Liver (tissue), 8 donors: ENCODE measurements at regions not wholly inside any gene's neighbourhood (a gene's known extent, or its start where the extent isn't known, plus 50 kb on each side); places are given as distances from the start of the nearest gene placed in this dataset.

ENCODE experiments used
- DNase-seq: peaks from one replicate; pipeline ENCODE4 v3.0.0-alpha.2; 2017; ENCODE audit warnings: low spot score
- H3K27ac ChIP-seq, 2 donors: one replicate each; pipeline ENCODE4 v1.7.0; 2013; ENCODE audit warnings: inconsistent platforms in 2 of 2, low read length in 2 of 2, control low read depth in 1 of 2, low read depth in 1 of 2, mild to moderate bottlenecking in 1 of 2
- H3K27me3 ChIP-seq, 4 donors: one replicate each; pipeline versions ENCODE4 v1.6.1 to v1.7.0; 2013; ENCODE audit warnings: low read length in 3 of 4, inconsistent platforms in 1 of 4, mild to moderate bottlenecking in 1 of 4, moderate library complexity in 1 of 4; ENCODE audit not compliant: control insufficient read depth in 4 of 4, insufficient read depth in 4 of 4
- H3K36me3 ChIP-seq, 4 donors: one replicate each; pipeline versions ENCODE4 v1.6.1 to v1.7.0; 2013; ENCODE audit warnings: low read length in 3 of 4, mild to moderate bottlenecking in 3 of 4, low read depth in 1 of 4, moderate library complexity in 1 of 4; ENCODE audit not compliant: control insufficient read depth in 4 of 4, insufficient read depth in 3 of 4
- H3K4me1 ChIP-seq, 4 donors: one replicate each; pipeline versions ENCODE4 v1.6.1 to v1.7.0; 2013; ENCODE audit warnings: low read length in 3 of 4, mild to moderate bottlenecking in 3 of 4, moderate library complexity in 1 of 4; ENCODE audit not compliant: control insufficient read depth in 4 of 4, insufficient read depth in 4 of 4
- H3K4me3 ChIP-seq, 3 donors: one replicate each; pipeline versions ENCODE4 v1.6.1 to v1.7.0; 2013; ENCODE audit warnings: low read length in 3 of 3, control low read depth in 1 of 3, low read depth in 1 of 3, mild to moderate bottlenecking in 1 of 3
- H3K9ac ChIP-seq, 2 donors: one replicate each; pipeline ENCODE4 v1.7.0; 2013; ENCODE audit warnings: low read length in 2 of 2, mild to moderate bottlenecking in 2 of 2, moderate library complexity in 2 of 2, control low read depth in 1 of 2, low read depth in 1 of 2
- H3K9me3 ChIP-seq, 4 donors: one replicate each; pipeline versions ENCODE4 v1.6.1 to v1.7.0; 2013; ENCODE audit warnings: low read length in 3 of 4; ENCODE audit not compliant: control insufficient read depth in 4 of 4
- EGR1 ChIP-seq, 2 donors: IDR thresholded peaks; 2 replicates each; pipeline ENCODE4 v1.6.1; 2016 to 2018; ENCODE audit warnings: antibody characterized with exemption in 2 of 2, low read depth in 2 of 2
- FOXA1 ChIP-seq: IDR thresholded peaks from 2 replicates; pipeline ENCODE4 v1.6.1; 2016; ENCODE audit warnings: antibody characterized with exemption
- FOXA2 ChIP-seq: IDR thresholded peaks from 2 replicates; pipeline ENCODE4 v1.6.1; 2016; ENCODE audit warnings: antibody characterized with exemption
- GABPA ChIP-seq, 2 donors: IDR thresholded peaks in 1 of 2; conservative IDR thresholded peaks in 1 of 2; 2 replicates each; pipeline ENCODE4 v1.6.1; 2016; ENCODE audit warnings: antibody characterized with exemption in 2 of 2, mild to moderate bottlenecking in 1 of 2, moderate library complexity in 1 of 2
- HNF4A ChIP-seq, 2 donors: conservative IDR thresholded peaks; 2 replicates each; pipeline ENCODE4 v1.6.1; 2016; ENCODE audit warnings: antibody characterized with exemption in 2 of 2, mild to moderate bottlenecking in 2 of 2
- HNF4G ChIP-seq: IDR thresholded peaks from 2 replicates; pipeline ENCODE4 v1.6.1; 2016; ENCODE audit warnings: antibody characterized with exemption
- JUND ChIP-seq, 2 donors: IDR thresholded peaks; 2 replicates each; pipeline ENCODE4 v1.6.1; 2016; ENCODE audit warnings: antibody characterized with exemption in 2 of 2
- NR2F2 ChIP-seq: IDR thresholded peaks from 2 replicates; pipeline ENCODE4 v1.6.1; 2016; ENCODE audit warnings: antibody characterized with exemption
- RAD21 ChIP-seq, 2 donors: IDR thresholded peaks; 2 replicates each; pipeline ENCODE4 v1.6.1; 2016; ENCODE audit warnings: antibody characterized with exemption in 2 of 2, mild to moderate bottlenecking in 2 of 2
- RXRA ChIP-seq, 2 donors: IDR thresholded peaks; 2 replicates each; pipeline ENCODE4 v1.6.1; 2017 to 2018; ENCODE audit warnings: antibody characterized with exemption in 2 of 2, mild to moderate bottlenecking in 1 of 2
- SP1 ChIP-seq: IDR thresholded peaks from 2 replicates; pipeline ENCODE4 v1.6.1; 2018; ENCODE audit warnings: antibody characterized with exemption, mild to moderate bottlenecking
- TAF1 ChIP-seq: conservative IDR thresholded peaks from 2 replicates; pipeline ENCODE4 v1.6.1; 2016; ENCODE audit warnings: antibody characterized with exemption, mild to moderate bottlenecking
- YY1 ChIP-seq: IDR thresholded peaks from 2 replicates; pipeline ENCODE4 v1.6.1; 2016; ENCODE audit warnings: antibody characterized with exemption, mild to moderate bottlenecking
- ZBTB33 ChIP-seq: IDR thresholded peaks from 2 replicates; pipeline ENCODE4 v1.6.1; 2016; ENCODE audit warnings: antibody characterized with exemption
- WGBS: extraction: QIAGEN DNeasy Blood & Tissue Kit; methylation state at CpG from one replicate; pipeline ENCODE4 v1.1.7; 2013; 5-methylcytosine and 5-hydroxymethylcytosine counted together
- TF ChIP-seq, protein P1 (sequence below): IDR thresholded peaks from 2 replicates; pipeline ENCODE4 v1.6.1; 2016; ENCODE audit warnings: antibody characterized with exemption, mild to moderate bottlenecking
- TF ChIP-seq, protein P2 (sequence below): IDR thresholded peaks from 2 replicates; pipeline ENCODE4 v1.6.1; 2016; ENCODE audit warnings: antibody characterized with exemption
- TF ChIP-seq, protein P3 (sequence below): fragments of 150-350 bp; IDR thresholded peaks from 2 replicates; pipeline ENCODE4 v1.5.1; 2017; ENCODE audit warnings: improper control_type of control experiment, low read depth, low read length; ENCODE audit not compliant: missing input control
- TF ChIP-seq, protein P4 (sequence below): IDR thresholded peaks from 2 replicates; pipeline ENCODE4 v1.6.1; 2016; ENCODE audit warnings: antibody characterized with exemption
- donor health status: healthy.
- donor health status: healthy.
- donor health status: healthy.
- donor health status: healthy.
- donor health status: healthy.

DNA sequence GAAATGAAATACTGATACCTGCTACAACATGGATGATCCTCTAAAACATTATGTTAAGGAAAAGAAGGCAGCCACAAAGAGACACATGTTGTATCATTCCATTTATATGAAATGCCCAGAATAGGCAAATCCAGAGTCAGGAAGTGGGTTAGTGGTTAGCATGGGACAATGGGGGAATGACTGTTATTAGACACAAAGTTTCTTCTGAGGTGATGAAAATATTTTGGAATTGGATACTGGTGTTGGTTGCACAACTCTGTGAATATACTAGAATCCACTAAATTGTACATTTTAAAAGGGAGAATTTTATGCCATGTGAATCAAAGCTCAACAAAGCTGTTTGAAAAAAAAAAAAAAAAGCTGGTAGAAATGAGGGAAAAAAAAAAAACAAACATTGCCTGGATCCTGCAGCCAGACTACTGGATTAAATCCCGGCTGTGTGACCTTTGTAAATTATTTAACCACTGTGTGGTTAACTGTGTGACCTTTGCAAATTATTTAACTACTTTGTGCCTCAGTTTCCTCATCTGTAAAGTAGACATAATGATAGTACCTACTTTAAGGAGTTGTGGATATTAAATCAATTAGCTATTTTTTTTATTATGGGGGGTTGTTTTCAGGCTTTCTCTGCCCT, 75.6 kb upstream of the PRICKLE2 start:
- Histone ChIP-seq H3K27me3 (no peaks in the 10 kb centered on the region), H3K4me3 (no peak overlapping the region), H3K9ac (no peak overlapping the region), H3K27ac (no peak overlapping the region), H3K9me3 (peaks cover 2 to 6% (median 4%) of the 10 kb centered on the region in 4 donors), H3K36me3 (no peaks in the 10 kb centered on the region), H3K4me1 (peaks cover 0 to 7% (median 2%) of the 10 kb centered on the region in 4 donors)
- WGBS: 20% methylated on average over 1 of the region's 1 CpG
- TF ChIP-seq NR2F2: no peak
- peak in 1 of 2 donors; percentile 4 for TF ChIP-seq RXRA (IDR thresholded peaks at IDR 0.05)
- TF ChIP-seq HNF4A (conservative IDR thresholded peaks at IDR 0.05): peak in 1 of 2 donors; percentile 11
- no peak for DNase-seq

DNA sequence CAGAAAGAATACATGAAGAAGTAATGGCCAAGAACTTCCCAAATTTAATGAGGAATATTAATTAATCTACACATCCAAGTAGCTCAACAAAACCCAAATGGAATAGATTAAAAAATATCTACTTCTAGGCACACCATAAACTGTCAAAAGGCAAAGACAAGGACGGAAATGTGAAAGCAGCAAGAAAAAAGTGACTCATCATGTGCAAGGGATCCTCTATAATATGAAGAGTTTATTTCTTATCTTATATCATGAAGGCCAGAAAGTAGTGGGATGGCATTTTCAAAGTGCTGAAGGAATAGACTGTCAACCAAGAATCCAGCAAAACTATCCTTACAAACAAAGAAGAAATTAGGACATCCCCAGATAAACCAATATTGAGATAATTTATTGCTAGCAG, 73.9 kb upstream of the PRICKLE2 start:
- TF ChIP-seq GABPA (IDR thresholded peaks at IDR 0.05 in 1 of 2, conservative IDR thresholded peaks at IDR 0.05 in 1 of 2): no peak
- TF ChIP-seq, protein P1, sequence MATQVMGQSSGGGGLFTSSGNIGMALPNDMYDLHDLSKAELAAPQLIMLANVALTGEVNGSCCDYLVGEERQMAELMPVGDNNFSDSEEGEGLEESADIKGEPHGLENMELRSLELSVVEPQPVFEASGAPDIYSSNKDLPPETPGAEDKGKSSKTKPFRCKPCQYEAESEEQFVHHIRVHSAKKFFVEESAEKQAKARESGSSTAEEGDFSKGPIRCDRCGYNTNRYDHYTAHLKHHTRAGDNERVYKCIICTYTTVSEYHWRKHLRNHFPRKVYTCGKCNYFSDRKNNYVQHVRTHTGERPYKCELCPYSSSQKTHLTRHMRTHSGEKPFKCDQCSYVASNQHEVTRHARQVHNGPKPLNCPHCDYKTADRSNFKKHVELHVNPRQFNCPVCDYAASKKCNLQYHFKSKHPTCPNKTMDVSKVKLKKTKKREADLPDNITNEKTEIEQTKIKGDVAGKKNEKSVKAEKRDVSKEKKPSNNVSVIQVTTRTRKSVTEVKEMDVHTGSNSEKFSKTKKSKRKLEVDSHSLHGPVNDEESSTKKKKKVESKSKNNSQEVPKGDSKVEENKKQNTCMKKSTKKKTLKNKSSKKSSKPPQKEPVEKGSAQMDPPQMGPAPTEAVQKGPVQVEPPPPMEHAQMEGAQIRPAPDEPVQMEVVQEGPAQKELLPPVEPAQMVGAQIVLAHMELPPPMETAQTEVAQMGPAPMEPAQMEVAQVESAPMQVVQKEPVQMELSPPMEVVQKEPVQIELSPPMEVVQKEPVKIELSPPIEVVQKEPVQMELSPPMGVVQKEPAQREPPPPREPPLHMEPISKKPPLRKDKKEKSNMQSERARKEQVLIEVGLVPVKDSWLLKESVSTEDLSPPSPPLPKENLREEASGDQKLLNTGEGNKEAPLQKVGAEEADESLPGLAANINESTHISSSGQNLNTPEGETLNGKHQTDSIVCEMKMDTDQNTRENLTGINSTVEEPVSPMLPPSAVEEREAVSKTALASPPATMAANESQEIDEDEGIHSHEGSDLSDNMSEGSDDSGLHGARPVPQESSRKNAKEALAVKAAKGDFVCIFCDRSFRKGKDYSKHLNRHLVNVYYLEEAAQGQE: no peak
- no peak for TF ChIP-seq RAD21 (IDR thresholded peaks at IDR 0.05)
- no peak for TF ChIP-seq HNF4G
- no peak for TF ChIP-seq RXRA (IDR thresholded peaks at IDR 0.05)
- no peak for TF ChIP-seq ZBTB33
- TF ChIP-seq HNF4A (conservative IDR thresholded peaks at IDR 0.05): no peak
- TF ChIP-seq, protein P2, sequence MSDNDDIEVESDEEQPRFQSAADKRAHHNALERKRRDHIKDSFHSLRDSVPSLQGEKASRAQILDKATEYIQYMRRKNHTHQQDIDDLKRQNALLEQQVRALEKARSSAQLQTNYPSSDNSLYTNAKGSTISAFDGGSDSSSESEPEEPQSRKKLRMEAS: no peak
- no peak for TF ChIP-seq TAF1
- no peak for TF ChIP-seq YY1
- TF ChIP-seq FOXA1: no peak
- TF ChIP-seq, protein P3, sequence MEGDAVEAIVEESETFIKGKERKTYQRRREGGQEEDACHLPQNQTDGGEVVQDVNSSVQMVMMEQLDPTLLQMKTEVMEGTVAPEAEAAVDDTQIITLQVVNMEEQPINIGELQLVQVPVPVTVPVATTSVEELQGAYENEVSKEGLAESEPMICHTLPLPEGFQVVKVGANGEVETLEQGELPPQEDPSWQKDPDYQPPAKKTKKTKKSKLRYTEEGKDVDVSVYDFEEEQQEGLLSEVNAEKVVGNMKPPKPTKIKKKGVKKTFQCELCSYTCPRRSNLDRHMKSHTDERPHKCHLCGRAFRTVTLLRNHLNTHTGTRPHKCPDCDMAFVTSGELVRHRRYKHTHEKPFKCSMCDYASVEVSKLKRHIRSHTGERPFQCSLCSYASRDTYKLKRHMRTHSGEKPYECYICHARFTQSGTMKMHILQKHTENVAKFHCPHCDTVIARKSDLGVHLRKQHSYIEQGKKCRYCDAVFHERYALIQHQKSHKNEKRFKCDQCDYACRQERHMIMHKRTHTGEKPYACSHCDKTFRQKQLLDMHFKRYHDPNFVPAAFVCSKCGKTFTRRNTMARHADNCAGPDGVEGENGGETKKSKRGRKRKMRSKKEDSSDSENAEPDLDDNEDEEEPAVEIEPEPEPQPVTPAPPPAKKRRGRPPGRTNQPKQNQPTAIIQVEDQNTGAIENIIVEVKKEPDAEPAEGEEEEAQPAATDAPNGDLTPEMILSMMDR: no peak
- TF ChIP-seq FOXA2: no peak
- no peak for TF ChIP-seq JUND (IDR thresholded peaks at IDR 0.05)
- no peak for TF ChIP-seq NR2F2
- no peak for TF ChIP-seq EGR1 (IDR thresholded peaks at IDR 0.05; ENCODE audit: low read depth in 2 of 2)
- TF ChIP-seq, protein P4, sequence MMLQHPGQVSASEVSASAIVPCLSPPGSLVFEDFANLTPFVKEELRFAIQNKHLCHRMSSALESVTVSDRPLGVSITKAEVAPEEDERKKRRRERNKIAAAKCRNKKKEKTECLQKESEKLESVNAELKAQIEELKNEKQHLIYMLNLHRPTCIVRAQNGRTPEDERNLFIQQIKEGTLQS: no peak
- no peak for TF ChIP-seq SP1
- WGBS: 79% methylated on average over 1 of the region's 1 CpG
- H3K27ac ChIP-seq: no peak overlapping the region
- no peak overlapping the region for H3K9ac ChIP-seq
- no peaks in the 10 kb centered on the region for H3K27me3 ChIP-seq
- peaks cover 2 to 6% (median 4%) of the 10 kb centered on the region in 4 donors for H3K9me3 ChIP-seq
- no peak for DNase-seq
- no peak overlapping the region for H3K4me3 ChIP-seq
- H3K36me3 ChIP-seq: no peaks in the 10 kb centered on the region
- peaks cover 0 to 7% (median 2%) of the 10 kb centered on the region in 4 donors for H3K4me1 ChIP-seq
